ENCODE measurements at regions not wholly inside any gene's neighbourhood (a gene's known extent, or its start where the extent isn't known, plus 50 kb on each side); places are given as distances from the start of the nearest gene placed in this dataset.

DNA sequence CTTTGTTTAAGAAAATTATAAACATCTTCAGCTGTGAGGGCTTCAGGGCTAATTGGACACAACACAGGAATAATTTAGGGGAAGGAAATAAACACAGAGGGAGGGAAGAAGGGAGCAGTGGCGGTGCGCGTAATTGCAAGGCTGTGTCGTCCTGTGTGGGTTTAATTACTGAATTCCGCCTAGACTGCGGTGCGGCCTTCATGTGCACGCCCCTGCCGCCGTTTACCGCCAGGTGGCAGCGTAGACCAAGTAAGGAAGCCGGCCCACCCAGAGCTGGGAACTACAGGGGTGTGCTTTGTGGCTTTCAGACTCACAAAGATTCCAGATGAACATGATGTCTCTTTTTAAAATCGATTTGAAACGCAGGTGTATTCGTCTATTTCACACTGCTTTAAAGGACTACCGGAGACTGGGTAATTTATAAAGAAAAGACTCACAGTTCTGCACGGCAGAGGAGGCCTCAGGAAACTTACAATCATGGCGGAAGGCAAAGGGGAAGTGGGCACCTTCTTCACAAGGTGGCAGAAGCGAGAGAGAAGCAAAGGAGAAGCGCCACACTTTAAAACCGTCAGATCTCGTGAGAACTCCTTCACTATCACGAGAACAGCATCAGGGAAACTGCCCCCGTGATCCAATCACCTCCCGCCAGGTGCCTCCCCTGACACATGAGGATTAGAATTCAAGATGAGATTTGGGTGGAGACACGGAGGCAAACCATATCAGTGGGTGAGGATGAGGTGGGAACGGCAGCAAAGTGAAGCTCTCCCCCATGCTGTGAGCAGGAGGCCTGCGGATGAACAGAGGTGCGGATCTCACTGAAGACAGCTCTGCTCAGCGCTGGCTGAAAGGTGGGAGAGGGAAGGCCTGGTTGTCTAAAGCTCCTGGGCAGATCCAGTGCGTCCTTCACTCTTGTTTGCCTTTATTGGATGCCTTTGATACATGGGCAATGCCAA lies 222.0 kb upstream of the PDE10A start (continued):
- TF ChIP-seq ZNF221 (tag by site-specific recombination; IDR thresholded peaks at IDR 0.05; ENCODE audit: borderline replicate concordance) (no peak), ZNF473 (tag by site-specific recombination; IDR thresholded peaks at IDR 0.05) (no peak), ZNF626 (tag by site-specific recombination; IDR thresholded peaks at IDR 0.05) (no peak), HOXC10 (CRISPR knock-in tag; IDR thresholded peaks at IDR 0.05) (no peak), ZNF501 (tag by site-specific recombination; IDR thresholded peaks at IDR 0.05) (no peak), ZBTB8A (tag by site-specific recombination; IDR thresholded peaks at IDR 0.05) (no peak), ZNF785 (tag by site-specific recombination; IDR thresholded peaks at IDR 0.05) (no peak), SP7 (tag by site-specific recombination; IDR thresholded peaks at IDR 0.05) (peak; percentile 44; the same call in 1 of the 2 replicates), ZNF184 (tag by site-specific recombination; IDR thresholded peaks at IDR 0.05) (no peak), ZNF624 (tag by site-specific recombination; IDR thresholded peaks at IDR 0.05) (no peak), ZNF394 (tag by site-specific recombination; IDR thresholded peaks at IDR 0.05; ENCODE audit: borderline replicate concordance) (no peak; the same call in 1 of the 2 replicates), OVOL3 (tag by site-specific recombination; IDR thresholded peaks at IDR 0.05) (no peak)
- TF ChIP-seq, protein P1, sequence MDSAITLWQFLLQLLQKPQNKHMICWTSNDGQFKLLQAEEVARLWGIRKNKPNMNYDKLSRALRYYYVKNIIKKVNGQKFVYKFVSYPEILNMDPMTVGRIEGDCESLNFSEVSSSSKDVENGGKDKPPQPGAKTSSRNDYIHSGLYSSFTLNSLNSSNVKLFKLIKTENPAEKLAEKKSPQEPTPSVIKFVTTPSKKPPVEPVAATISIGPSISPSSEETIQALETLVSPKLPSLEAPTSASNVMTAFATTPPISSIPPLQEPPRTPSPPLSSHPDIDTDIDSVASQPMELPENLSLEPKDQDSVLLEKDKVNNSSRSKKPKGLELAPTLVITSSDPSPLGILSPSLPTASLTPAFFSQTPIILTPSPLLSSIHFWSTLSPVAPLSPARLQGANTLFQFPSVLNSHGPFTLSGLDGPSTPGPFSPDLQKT (IDR thresholded peaks at IDR 0.05; ENCODE audit: borderline replicate concordance, low read depth, low read length): no peak
- TF ChIP-seq, protein P2, sequence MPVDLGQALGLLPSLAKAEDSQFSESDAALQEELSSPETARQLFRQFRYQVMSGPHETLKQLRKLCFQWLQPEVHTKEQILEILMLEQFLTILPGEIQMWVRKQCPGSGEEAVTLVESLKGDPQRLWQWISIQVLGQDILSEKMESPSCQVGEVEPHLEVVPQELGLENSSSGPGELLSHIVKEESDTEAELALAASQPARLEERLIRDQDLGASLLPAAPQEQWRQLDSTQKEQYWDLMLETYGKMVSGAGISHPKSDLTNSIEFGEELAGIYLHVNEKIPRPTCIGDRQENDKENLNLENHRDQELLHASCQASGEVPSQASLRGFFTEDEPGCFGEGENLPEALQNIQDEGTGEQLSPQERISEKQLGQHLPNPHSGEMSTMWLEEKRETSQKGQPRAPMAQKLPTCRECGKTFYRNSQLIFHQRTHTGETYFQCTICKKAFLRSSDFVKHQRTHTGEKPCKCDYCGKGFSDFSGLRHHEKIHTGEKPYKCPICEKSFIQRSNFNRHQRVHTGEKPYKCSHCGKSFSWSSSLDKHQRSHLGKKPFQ (tag by site-specific recombination; IDR thresholded peaks at IDR 0.05): no peak
- TF ChIP-seq, protein P3, sequence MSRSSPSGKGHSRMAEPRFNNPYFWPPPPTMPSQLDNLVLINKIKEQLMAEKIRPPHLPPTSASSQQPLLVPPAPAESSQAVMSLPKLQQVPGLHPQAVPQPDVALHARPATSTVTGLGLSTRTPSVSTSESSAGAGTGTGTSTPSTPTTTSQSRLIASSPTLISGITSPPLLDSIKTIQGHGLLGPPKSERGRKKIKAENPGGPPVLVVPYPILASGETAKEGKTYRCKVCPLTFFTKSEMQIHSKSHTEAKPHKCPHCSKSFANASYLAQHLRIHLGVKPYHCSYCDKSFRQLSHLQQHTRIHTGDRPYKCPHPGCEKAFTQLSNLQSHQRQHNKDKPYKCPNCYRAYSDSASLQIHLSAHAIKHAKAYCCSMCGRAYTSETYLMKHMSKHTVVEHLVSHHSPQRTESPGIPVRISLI (tag by site-specific recombination; IDR thresholded peaks at IDR 0.05): no peak

DNA sequence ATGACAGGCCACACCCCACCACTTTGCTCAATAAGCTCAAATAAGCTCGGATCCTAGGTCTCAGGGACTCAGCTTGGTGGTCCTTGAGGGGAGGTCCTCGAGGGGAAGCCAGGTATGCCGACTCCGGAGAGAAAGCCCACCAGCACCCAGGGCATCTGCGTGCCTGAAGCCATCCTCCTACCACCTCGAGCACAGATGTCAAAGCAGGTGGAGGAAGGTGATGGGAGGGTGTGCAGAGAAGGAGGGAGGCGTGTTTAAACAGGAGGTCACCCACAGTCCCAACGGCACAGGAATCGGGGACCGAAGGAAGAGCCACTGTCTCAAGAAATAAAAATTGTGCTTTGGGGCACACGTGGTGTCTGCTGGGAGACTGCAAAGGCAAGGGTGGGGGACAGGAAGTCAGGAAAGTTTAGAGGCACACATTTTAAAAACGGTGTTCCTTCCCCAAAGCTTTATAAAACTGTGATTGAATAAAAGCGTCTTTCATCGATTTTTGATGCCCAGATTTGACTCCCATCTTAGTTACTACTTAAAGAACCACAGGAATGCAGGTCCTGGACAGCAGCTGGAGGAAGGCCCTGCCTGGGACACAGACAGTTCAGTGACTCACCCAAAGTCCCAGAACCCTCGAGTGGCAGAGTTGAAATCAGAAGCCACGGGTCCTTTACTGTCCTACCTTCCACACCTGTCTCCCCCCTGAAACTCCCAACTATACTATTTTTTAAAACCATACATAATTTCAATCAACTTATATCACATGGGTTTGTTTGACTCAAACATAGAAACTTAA lies 221.0 kb upstream of the PDE10A start:
- Histone ChIP-seq H3K27ac (ENCODE audit: extremely low read depth, low read depth, low read length) (no peak overlapping the region), H3K4me3 (ENCODE audit: low read depth, low read length) (no peak overlapping the region), H3K36me3 (ENCODE audit: control insufficient read depth in 2 of 2, insufficient read depth in 1 of 2, low read length in 2 of 2) (no peaks in the 10 kb centered on the region), H3K4me1 (ENCODE audit: control insufficient read depth, insufficient read depth, low read length) (no peaks in the 10 kb centered on the region), H3K9me3 (ENCODE audit: control insufficient read depth, insufficient read depth, low read depth, low read length) (no peaks in the 10 kb centered on the region)
- POLR2A ChIA-PET: no interaction called here
- CTCF ChIA-PET: interaction anchor here (0.6 to 6.3 kb wide), 23 partner anchors 8 to 880 kb away, joined by 3 to 267 read pairs (median 4); no protein-coding TSS in a partner anchor
- TF ChIP-seq HOXC10 (CRISPR knock-in tag; IDR thresholded peaks at IDR 0.05) (no peak), ZNF561 (tag by site-specific recombination; IDR thresholded peaks at IDR 0.05; ENCODE audit: borderline replicate concordance) (no peak), ZNF140 (tag by site-specific recombination; IDR thresholded peaks at IDR 0.05) (no peak), ZBTB8A (tag by site-specific recombination; IDR thresholded peaks at IDR 0.05) (no peak), ZNF366 (tag by site-specific recombination; conservative IDR thresholded peaks at IDR 0.05) (no peak), ZNF677 (tag by site-specific recombination; IDR thresholded peaks at IDR 0.05) (no peak), ZNF830 (tag by site-specific recombination; IDR thresholded peaks at IDR 0.05; ENCODE audit: low read depth) (no peak), ZNF843 (tag by site-specific recombination; IDR thresholded peaks at IDR 0.05) (no peak), GLIS1 (tag by site-specific recombination; IDR thresholded peaks at IDR 0.05) (no peak), ZNF48 (tag by site-specific recombination; IDR thresholded peaks at IDR 0.05) (no peak), ZNF837 (tag by site-specific recombination; IDR thresholded peaks at IDR 0.05) (no peak), KLF10 (tag by site-specific recombination; IDR thresholded peaks at IDR 0.05) (no peak)
- TF ChIP-seq, protein P4, sequence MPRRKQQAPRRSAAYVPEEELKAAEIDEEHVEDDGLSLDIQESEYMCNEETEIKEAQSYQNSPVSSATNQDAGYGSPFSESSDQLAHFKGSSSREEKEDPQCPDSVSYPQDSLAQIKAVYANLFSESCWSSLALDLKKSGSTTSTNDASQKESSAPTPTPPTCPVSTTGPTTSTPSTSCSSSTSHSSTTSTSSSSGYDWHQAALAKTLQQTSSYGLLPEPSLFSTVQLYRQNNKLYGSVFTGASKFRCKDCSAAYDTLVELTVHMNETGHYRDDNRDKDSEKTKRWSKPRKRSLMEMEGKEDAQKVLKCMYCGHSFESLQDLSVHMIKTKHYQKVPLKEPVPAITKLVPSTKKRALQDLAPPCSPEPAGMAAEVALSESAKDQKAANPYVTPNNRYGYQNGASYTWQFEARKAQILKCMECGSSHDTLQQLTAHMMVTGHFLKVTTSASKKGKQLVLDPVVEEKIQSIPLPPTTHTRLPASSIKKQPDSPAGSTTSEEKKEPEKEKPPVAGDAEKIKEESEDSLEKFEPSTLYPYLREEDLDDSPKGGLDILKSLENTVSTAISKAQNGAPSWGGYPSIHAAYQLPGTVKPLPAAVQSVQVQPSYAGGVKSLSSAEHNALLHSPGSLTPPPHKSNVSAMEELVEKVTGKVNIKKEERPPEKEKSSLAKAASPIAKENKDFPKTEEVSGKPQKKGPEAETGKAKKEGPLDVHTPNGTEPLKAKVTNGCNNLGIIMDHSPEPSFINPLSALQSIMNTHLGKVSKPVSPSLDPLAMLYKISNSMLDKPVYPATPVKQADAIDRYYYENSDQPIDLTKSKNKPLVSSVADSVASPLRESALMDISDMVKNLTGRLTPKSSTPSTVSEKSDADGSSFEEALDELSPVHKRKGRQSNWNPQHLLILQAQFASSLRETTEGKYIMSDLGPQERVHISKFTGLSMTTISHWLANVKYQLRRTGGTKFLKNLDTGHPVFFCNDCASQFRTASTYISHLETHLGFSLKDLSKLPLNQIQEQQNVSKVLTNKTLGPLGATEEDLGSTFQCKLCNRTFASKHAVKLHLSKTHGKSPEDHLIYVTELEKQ (tag by site-specific recombination; IDR thresholded peaks at IDR 0.05; ENCODE audit: borderline replicate concordance): no peak
- TF ChIP-seq, protein P5, sequence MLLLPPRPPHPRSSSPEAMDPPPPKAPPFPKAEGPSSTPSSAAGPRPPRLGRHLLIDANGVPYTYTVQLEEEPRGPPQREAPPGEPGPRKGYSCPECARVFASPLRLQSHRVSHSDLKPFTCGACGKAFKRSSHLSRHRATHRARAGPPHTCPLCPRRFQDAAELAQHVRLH (tag by site-specific recombination; IDR thresholded peaks at IDR 0.05): no peak

All from HEK293 (cell line).